MV-4-11 (cell line): ENCODE measurements at regions not wholly inside any gene's neighbourhood (a gene's known extent, or its start where the extent isn't known, plus 50 kb on each side); places are given as distances from the start of the nearest gene placed in this dataset.
"Not testable (repeated sequence)": the region's sequence is repeated elsewhere in the genome, so short reads cannot be mapped to it uniquely, and the experiment has no call there.

Experiments
- DNase-seq: peaks from one replicate; lab custom pipeline; 2025; lab: John Stamatoyannopoulos, UW

GRCh38 chr13:100766570-100766969 is 92.0 kb upstream of the TMTC4 start:
- DNase-seq: not testable (repeated sequence)

- no peak for DNase-seq
These were observed 90.3 kb upstream of the TMTC4 start for GRCh38 chr13:100764937-100765336.

GRCh38 chr13:100762126-100762525 is 87.5 kb upstream of the TMTC4 start:
- DNase-seq: not testable (repeated sequence)

- DNase-seq: no peak
These were observed 81.3 kb upstream of the TMTC4 start for GRCh38 chr13:100755891-100756290.

GRCh38 chr13:100754459-100754858 is 79.9 kb upstream of the TMTC4 start:
- DNase-seq: no peak

- DNase-seq: peak; percentile 72
These were observed 78.8 kb upstream of the TMTC4 start for GRCh38 chr13:100753376-100753775.

GRCh38 chr13:100751826-100752225 is 77.2 kb upstream of the TMTC4 start:
- no peak for DNase-seq

- no peak for DNase-seq
These were observed 72.5 kb upstream of the TMTC4 start for GRCh38 chr13:100746953-100747683.

GRCh38 chr13:100738176-100738855 is 63.7 kb upstream of the TMTC4 start:
- DNase-seq: peak; percentile 92

GRCh38 chr13:100735494-100735893 is 60.9 kb upstream of the TMTC4 start:
- DNase-seq: no peak

GRCh38 chr13:100734194-100734720 is 59.7 kb upstream of the TMTC4 start:
- no peak for DNase-seq

GRCh38 chr13:100733261-100733660 is 58.7 kb upstream of the TMTC4 start:
- DNase-seq: no peak

GRCh38 chr13:100728201-100728600 is 53.6 kb upstream of the TMTC4 start:
- no peak for DNase-seq

GRCh38 chr13:100725472-100725871 is 50.9 kb upstream of the TMTC4 start:
- no peak for DNase-seq

GRCh38 chr13:100724568-100724967 is 50.0 kb upstream of the TMTC4 start:
- DNase-seq: no peak
